ENCODE measurements at regions not wholly inside any gene's neighbourhood (a gene's known extent, or its start where the extent isn't known, plus 50 kb on each side); places are given as distances from the start of the nearest gene placed in this dataset.
A peak's percentile ranks its signal among the peaks of the same experiment; 100 is the strongest.

DNA sequence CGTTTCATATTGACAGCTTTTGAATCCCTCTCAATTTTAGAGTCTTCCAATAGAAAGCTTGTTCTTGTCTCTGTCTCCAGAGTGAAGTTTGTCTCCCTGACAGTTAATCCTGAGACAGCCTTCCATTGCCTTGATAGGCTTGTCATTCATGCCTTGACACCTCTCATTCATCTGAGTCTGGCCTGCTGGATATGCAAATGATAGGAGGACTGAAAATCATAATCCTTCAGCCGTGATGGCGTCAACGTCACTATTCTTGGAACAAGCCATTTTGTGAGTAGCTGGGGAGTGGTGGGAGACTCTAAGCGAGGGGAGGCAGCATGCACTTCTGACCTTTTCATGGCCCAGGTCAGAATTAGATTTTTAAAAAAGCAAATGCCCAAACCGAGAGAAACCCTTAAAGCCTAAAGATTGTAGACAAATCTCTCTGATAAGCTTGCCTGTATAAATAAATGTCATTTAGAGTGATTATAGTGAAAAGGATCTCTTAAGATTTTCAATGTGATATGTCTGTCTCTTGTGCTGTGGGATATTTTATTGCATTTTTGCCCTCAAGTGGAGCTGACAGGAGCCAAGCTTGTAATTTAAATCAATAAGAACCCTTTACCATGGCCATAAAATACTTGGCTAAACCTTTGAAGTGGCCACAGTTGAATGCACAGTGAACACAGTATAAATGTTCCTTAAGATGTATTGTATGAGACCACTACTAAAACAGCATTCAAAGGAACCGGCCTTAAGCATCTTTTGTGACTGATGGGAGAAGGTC, 148.8 kb downstream of the SNX10 start (continued):
- TF ChIP-seq, protein P1, sequence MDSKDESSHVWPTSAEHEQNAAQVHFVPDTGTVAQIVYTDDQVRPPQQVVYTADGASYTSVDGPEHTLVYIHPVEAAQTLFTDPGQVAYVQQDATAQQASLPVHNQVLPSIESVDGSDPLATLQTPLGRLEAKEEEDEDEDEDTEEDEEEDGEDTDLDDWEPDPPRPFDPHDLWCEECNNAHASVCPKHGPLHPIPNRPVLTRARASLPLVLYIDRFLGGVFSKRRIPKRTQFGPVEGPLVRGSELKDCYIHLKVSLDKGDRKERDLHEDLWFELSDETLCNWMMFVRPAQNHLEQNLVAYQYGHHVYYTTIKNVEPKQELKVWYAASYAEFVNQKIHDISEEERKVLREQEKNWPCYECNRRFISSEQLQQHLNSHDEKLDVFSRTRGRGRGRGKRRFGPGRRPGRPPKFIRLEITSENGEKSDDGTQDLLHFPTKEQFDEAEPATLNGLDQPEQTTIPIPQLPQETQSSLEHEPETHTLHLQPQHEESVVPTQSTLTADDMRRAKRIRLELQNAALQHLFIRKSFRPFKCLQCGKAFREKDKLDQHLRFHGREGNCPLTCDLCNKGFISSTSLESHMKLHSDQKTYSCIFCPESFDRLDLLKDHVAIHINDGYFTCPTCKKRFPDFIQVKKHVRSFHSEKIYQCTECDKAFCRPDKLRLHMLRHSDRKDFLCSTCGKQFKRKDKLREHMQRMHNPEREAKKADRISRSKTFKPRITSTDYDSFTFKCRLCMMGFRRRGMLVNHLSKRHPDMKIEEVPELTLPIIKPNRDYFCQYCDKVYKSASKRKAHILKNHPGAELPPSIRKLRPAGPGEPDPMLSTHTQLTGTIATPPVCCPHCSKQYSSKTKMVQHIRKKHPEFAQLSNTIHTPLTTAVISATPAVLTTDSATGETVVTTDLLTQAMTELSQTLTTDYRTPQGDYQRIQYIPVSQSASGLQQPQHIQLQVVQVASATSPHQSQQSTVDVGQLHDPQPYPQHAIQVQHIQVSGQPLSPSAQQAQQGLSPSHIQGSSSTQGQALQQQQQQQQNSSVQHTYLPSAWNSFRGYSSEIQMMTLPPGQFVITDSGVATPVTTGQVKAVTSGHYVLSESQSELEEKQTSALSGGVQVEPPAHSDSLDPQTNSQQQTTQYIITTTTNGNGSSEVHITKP (IDR thresholded peaks at IDR 0.05; ENCODE audit: partially characterized antibody) = peak; percentile 84
- TF ChIP-seq, protein P2, sequence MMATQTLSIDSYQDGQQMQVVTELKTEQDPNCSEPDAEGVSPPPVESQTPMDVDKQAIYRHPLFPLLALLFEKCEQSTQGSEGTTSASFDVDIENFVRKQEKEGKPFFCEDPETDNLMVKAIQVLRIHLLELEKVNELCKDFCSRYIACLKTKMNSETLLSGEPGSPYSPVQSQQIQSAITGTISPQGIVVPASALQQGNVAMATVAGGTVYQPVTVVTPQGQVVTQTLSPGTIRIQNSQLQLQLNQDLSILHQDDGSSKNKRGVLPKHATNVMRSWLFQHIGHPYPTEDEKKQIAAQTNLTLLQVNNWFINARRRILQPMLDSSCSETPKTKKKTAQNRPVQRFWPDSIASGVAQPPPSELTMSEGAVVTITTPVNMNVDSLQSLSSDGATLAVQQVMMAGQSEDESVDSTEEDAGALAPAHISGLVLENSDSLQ (IDR thresholded peaks at IDR 0.05) = peak; percentile 61; the same call in 1 of the 2 replicates

DNA sequence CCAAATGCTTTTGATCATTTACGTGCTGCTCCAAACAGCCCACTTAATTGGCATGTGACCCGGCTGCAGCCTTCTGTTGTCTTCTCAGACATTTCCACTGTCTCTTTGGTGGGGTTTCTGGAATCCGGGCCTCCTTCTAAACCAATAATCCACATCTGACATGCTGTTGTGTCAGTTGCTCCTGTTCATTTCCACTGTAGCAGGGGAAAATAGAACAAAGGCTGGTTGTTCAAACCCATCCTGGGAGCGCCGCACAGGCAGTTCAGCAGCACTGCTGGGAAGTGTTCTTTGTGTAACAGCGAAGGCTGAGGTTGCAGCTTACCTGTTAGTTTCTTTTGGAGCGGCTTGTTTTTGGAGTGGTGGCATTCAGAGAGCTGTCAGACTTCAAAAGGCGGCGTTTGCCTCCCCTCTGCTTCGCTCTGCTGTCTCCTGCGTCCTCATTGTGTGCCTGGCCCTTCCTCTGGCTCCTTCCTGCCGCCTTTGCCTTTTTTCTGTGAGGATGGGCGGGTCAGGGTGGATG, 149.4 kb downstream of the SNX10 start:
- Histone ChIP-seq H3K9ac (ENCODE audit: insufficient read depth in 1 of 2, low read depth in 2 of 2, low read length in 2 of 2) (no peak overlapping the region), H3K27ac (ENCODE audit: extremely low read depth, low read depth, low read length) (no peak overlapping the region), H3K9me3 (replicated peaks; ENCODE audit: control insufficient read depth, insufficient read depth, low read depth, low read length) (no peaks in the 10 kb centered on the region), H3K4me3 (no peak overlapping the region), H3K4me2 (ENCODE audit: insufficient read depth, low read length) (no peak overlapping the region), H3K9me1 (ENCODE audit: control insufficient read depth, insufficient read depth, low read length) (no peaks in the 10 kb centered on the region), H3K27me3 (ENCODE audit: control insufficient read depth in 2 of 2, insufficient read depth in 2 of 2, low read length in 2 of 2) (no peaks in the 10 kb centered on the region), H3K36me3 (ENCODE audit: control insufficient read depth, insufficient read depth, low read length) (no peaks in the 10 kb centered on the region), H3K79me2 (ENCODE audit: control insufficient read depth, insufficient read depth, low read length) (no peaks in the 10 kb centered on the region), H3K4me1 (replicated peaks in 1 of 2; ENCODE audit: control insufficient read depth in 2 of 2, insufficient read depth in 2 of 2, low read length in 2 of 2) (peaks cover 0 to 11% of the 10 kb centered on the region in 2 experiments; a peak in 2 of 5 replicates), H2AFZ (ENCODE audit: low read depth, low read length) (peak overlapping the region; percentile 63), H4K20me1 (replicated peaks; ENCODE audit: control insufficient read depth, insufficient read depth, low read length) (no peaks in the 10 kb centered on the region)
- BruUV-seq (replicated peaks) = no TSS peak
- 48% methylated on average over 13 of the region's 13 CpGs for WGBS (ENCODE audit: insufficient coverage, low coverage, missing lambda C conversion rate)
- ChIA-PET CTCF (ENCODE audit: low intra/inter-chr PET ratio) (no interaction called here), POLR2A (no interaction called here)
- no peak for ATAC-seq
- intact Hi-C loops (cut with micrococcal nuclease) (no loop called here), in situ Hi-C loops (cut with MboI) (no loop called here)
- no peak for TF ChIP-seq TBL1XR1 (IDR thresholded peaks at IDR 0.05; ENCODE audit: low read length in 2 of 2)
- no peak for TF ChIP-seq ZEB2 (IDR thresholded peaks at IDR 0.05)
- TF ChIP-seq, protein P3, sequence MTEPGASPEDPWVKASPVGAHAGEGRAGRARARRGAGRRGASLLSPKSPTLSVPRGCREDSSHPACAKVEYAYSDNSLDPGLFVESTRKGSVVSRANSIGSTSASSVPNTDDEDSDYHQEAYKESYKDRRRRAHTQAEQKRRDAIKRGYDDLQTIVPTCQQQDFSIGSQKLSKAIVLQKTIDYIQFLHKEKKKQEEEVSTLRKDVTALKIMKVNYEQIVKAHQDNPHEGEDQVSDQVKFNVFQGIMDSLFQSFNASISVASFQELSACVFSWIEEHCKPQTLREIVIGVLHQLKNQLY (CRISPR knock-in tag; conservative IDR thresholded peaks at IDR 0.05) = no peak
- TF ChIP-seq OTX1 (CRISPR knock-in tag; IDR thresholded peaks at IDR 0.05) = no peak
- no peak for TF ChIP-seq SREBF1 (IDR thresholded peaks at IDR 0.05; ENCODE audit: borderline replicate concordance, low read depth, low read length)
- no peak for TF ChIP-seq SP1 (CRISPR knock-in tag; IDR thresholded peaks at IDR 0.05)
- TF ChIP-seq, protein P4, sequence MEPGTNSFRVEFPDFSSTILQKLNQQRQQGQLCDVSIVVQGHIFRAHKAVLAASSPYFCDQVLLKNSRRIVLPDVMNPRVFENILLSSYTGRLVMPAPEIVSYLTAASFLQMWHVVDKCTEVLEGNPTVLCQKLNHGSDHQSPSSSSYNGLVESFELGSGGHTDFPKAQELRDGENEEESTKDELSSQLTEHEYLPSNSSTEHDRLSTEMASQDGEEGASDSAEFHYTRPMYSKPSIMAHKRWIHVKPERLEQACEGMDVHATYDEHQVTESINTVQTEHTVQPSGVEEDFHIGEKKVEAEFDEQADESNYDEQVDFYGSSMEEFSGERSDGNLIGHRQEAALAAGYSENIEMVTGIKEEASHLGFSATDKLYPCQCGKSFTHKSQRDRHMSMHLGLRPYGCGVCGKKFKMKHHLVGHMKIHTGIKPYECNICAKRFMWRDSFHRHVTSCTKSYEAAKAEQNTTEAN (CRISPR knock-in tag; IDR thresholded peaks at IDR 0.05) = no peak
- TF ChIP-seq RBM39 (optimal IDR thresholded peaks at IDR 0.05; ENCODE audit: low read depth, low read length) = no peak
- TF ChIP-seq ETS2 (tag; IDR thresholded peaks at IDR 0.05; ENCODE audit: borderline replicate concordance, poor library complexity, severe bottlenecking) = no peak
- TF ChIP-seq ZNF140 (CRISPR knock-in tag; IDR thresholded peaks at IDR 0.05) = no peak
- DNase-seq (ENCODE audit: extremely low read depth in 1 of 4, low spot score in 3 of 4) = no peak
- FAIRE-seq = no peak

Data from K562 (cell line).